Upper lobe of right lung (tissue), 1 donor: ENCODE measurements at regions not wholly inside any gene's neighbourhood (a gene's known extent, or its start where the extent isn't known, plus 50 kb on each side); places are given as distances from the start of the nearest gene placed in this dataset.
"Not testable (repeated sequence)": the region's sequence is repeated elsewhere in the genome, so short reads cannot be mapped to it uniquely, and the experiment has no call there.

Experiments used
- ATAC-seq: fragments of 200-7000 bp; cut with Tn5 transposase; one replicate; pipeline ENCODE4 v1.9.1; 2020; ENCODE audit warnings: mild to moderate bottlenecking, moderate library complexity
- DNase-seq: peaks from one replicate; pipeline ENCODE4 v3.0.0-alpha.2; 2020
- H3K27ac ChIP-seq: fragments of 200-600 bp; one replicate; pipeline ENCODE4 v1.8.0; 2022
- H3K27me3 ChIP-seq: fragments of 200-600 bp; one replicate; pipeline ENCODE4 v1.8.0; 2022; ENCODE audit warnings: mild to moderate bottlenecking
- H3K36me3 ChIP-seq: fragments of 200-600 bp; one replicate; pipeline ENCODE4 v1.8.0; 2022
- H3K4me1 ChIP-seq: fragments of 200-600 bp; one replicate; pipeline ENCODE4 v1.8.0; 2022
- H3K4me3 ChIP-seq: fragments of 200-600 bp; one replicate; pipeline ENCODE4 v1.8.0; 2022; ENCODE audit warnings: mild to moderate bottlenecking
- H3K9me3 ChIP-seq: fragments of 200-600 bp; one replicate; pipeline ENCODE4 v1.8.0; 2022
- intact Hi-C: fragments of 100-400 bp; cut with DNase I; formaldehyde crosslinking; loops from one replicate; pipeline ENCODE4 v1.11.0; 2022
- TF ChIP-seq, protein P1 (sequence below): fragments of 200-600 bp; IDR thresholded peaks from one replicate; pipeline ENCODE4 v1.8.0; 2022; ENCODE audit warnings: antibody characterized with exemption
- donor health status: DM: no; HTN: yes; CAD: no; lungs with severe emphysema.

DNA sequence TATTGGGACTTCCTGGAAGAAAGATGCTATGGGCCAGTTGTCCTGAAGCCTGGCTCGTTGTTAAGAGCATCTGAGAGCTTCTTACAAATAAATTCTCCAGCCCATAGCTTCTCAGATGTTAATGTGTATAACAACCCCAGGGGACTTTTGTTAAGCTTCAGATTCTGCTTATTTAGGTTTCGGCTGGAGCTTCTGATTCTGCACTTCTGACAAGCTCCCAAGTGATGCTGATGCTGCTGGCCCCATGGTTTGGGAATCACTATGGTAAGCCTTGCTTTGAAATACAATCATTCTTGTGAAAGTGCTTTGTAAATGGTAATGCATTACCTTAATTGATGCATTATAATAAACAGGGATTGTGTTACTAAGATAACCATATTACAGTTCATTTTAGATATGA lies 281.8 kb upstream of the PLD5 start:
- H3K4me1 ChIP-seq = no peaks in the 10 kb centered on the region
- ATAC-seq = no peak
- no peaks in the 10 kb centered on the region for H3K9me3 ChIP-seq
- H3K36me3 ChIP-seq = no peaks in the 10 kb centered on the region
- H3K27ac ChIP-seq = no peak overlapping the region
- no peaks in the 10 kb centered on the region for H3K27me3 ChIP-seq
- intact Hi-C loops = no loop called here
- DNase-seq = no peak
- H3K4me3 ChIP-seq = no peak overlapping the region
- TF ChIP-seq, protein P1, sequence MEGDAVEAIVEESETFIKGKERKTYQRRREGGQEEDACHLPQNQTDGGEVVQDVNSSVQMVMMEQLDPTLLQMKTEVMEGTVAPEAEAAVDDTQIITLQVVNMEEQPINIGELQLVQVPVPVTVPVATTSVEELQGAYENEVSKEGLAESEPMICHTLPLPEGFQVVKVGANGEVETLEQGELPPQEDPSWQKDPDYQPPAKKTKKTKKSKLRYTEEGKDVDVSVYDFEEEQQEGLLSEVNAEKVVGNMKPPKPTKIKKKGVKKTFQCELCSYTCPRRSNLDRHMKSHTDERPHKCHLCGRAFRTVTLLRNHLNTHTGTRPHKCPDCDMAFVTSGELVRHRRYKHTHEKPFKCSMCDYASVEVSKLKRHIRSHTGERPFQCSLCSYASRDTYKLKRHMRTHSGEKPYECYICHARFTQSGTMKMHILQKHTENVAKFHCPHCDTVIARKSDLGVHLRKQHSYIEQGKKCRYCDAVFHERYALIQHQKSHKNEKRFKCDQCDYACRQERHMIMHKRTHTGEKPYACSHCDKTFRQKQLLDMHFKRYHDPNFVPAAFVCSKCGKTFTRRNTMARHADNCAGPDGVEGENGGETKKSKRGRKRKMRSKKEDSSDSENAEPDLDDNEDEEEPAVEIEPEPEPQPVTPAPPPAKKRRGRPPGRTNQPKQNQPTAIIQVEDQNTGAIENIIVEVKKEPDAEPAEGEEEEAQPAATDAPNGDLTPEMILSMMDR = no peak

DNA sequence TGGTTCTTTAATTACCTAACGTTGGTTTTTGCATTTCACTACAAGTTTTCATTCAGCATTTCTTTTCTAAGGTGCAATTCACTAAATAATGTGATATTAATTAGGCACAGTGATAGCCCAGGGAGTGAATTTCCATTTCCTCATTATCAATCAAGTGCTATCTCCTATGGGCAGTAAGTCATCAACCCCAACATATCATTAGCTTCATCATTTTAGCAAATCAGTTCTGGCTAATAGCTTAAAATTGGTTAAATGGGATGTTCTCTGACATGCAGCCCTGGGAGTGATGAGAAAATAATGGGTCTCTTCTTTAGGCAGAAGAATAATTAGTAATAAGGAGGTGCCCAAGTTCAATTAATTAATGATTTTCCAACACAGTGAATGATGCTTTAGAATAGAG lies 280.9 kb upstream of the PLD5 start:
- DNase-seq, intact Hi-C loops, H3K4me1 ChIP-seq, H3K27me3 ChIP-seq, H3K36me3 ChIP-seq, H3K9me3 ChIP-seq, H3K27ac ChIP-seq, ATAC-seq, H3K4me3 ChIP-seq: not testable (repeated sequence)

DNA sequence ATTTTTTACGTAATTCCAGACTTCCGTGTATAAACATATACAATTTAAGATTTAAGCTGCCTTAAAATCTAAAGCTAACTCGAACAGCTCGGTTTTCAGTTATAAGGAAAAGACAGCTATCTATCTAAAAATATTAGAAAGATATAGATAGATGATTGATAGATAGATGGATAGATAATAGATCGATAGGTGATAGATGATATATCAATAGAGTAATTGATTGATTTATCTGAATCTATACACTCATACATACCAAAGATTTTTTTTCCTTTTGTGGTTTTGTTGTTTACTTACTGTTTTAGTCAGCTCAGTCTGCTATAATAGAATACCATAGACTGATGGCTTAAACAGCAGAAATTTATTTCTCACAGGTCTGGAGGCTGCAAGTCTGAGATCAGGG lies 278.5 kb upstream of the PLD5 start:
- no peaks in the 10 kb centered on the region for H3K4me1 ChIP-seq
- DNase-seq (no peak), ATAC-seq (no peak)
- TF ChIP-seq, protein P1 = no peak
- intact Hi-C loops = no loop called here
- H3K27me3 ChIP-seq = no peaks in the 10 kb centered on the region
- H3K4me3 ChIP-seq = no peak overlapping the region
- no peaks in the 10 kb centered on the region for H3K9me3 ChIP-seq
- H3K27ac ChIP-seq = no peak overlapping the region
- no peaks in the 10 kb centered on the region for H3K36me3 ChIP-seq

DNA sequence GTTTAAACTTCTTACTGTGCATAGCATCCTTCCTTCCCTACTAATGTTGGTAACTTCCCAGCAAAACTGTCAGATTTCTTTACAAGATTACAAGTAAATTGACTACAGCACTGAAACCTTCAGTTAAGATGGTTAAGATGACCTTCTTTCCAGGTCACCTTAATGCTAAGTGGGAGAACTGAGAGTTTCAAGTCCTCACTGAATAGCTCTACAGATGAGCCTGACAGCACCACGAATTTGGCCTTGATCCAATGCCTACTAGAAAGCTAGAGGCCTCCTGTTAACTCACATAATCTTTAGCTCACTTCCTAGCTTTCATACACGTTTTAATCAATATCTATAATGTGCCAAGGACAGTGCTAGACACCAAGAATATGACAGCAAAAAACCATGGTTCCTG lies 276.0 kb upstream of the PLD5 start:
- TF ChIP-seq, protein P1 = no peak
- no peaks in the 10 kb centered on the region for H3K27me3 ChIP-seq
- H3K4me3 ChIP-seq = no peak overlapping the region
- no peaks in the 10 kb centered on the region for H3K9me3 ChIP-seq
- ATAC-seq (no peak), DNase-seq (no peak)
- H3K27ac ChIP-seq = no peak overlapping the region
- no peaks in the 10 kb centered on the region for H3K4me1 ChIP-seq
- intact Hi-C loops = no loop called here
- no peaks in the 10 kb centered on the region for H3K36me3 ChIP-seq

DNA sequence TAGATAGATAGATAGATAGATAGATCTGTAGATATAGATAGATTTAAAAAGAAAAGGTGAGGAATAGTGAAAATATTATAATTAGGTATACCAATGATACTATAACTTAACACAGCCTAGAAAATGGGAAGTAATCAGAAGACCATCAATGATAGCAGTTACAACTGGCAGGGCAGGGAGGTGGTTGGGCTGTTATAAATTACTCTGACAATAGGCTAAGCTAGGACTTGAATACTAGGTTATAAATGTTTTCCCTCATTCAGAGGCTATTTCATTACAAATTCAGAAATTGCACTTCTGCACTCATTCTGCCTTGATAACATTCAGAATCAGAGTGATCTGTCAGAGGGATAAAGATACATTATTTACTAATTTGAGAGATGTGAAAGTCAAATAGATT lies 273.4 kb upstream of the PLD5 start:
- Histone ChIP-seq H3K36me3 (no peaks in the 10 kb centered on the region), H3K4me1 (no peaks in the 10 kb centered on the region), H3K27ac (no peak overlapping the region), H3K4me3 (no peak overlapping the region), H3K9me3 (no peaks in the 10 kb centered on the region), H3K27me3 (no peaks in the 10 kb centered on the region)
- intact Hi-C loops = no loop called here
- ATAC-seq = no peak
- DNase-seq = no peak
- TF ChIP-seq, protein P1 = no peak

DNA sequence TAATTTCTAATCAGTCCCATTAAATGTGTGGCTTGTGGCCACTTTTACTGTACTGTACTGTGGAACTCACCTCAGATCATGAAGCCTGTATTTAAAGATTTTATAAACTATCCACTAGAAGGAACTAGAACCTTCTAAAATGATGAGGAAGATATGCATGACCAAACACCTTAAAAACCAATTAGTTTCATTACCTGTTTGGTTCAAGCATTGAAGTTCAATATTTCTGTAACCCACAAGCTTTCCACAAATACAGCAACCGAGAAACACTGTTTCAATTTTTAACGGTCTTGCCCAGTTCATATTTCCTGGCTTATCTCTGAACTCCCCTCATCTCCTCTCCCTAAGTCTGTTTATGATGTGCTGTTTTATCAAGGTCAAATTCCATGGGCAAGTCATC lies 264.3 kb upstream of the PLD5 start:
- Histone ChIP-seq H3K9me3 (no peaks in the 10 kb centered on the region), H3K27ac (no peak overlapping the region), H3K27me3 (no peaks in the 10 kb centered on the region), H3K4me1 (no peaks in the 10 kb centered on the region), H3K4me3 (no peak overlapping the region), H3K36me3 (no peaks in the 10 kb centered on the region)
- DNase-seq = no peak
- intact Hi-C loops = no loop called here
- TF ChIP-seq, protein P1 = no peak
- ATAC-seq = no peak
